Keratinocyte (primary cell): ENCODE measurements at regions not wholly inside any gene's neighbourhood (a gene's known extent, or its start where the extent isn't known, plus 50 kb on each side); places are given as distances from the start of the nearest gene placed in this dataset.

ENCODE experiments used
- DNase-seq: peaks from one replicate; pipeline ENCODE4 v3.0.0-alpha.2; 2011; ENCODE audit warnings: low read depth, missing footprints, low spot score
- FAIRE-seq: peaks from 2 replicates; lab custom pipeline; 2011; peaks lifted over from hg19 to GRCh38; lab: Jason Lieb, UNC
- H2AFZ ChIP-seq: 2 replicates; pipeline ENCODE4 v1.6.0; 2012; ENCODE audit warnings: low read length, control low read depth, inconsistent platforms; ENCODE audit not compliant: control insufficient read depth
- H3K27ac ChIP-seq: 2 replicates; pipeline ENCODE4 v1.5.1; 2011; ENCODE audit warnings: low read length; ENCODE audit not compliant: control insufficient read depth, insufficient read depth
- H3K27me3 ChIP-seq: 3 replicates; pipeline ENCODE4 v1.6.0; 2011; ENCODE audit warnings: low read length; ENCODE audit not compliant: control insufficient read depth, insufficient read depth; ENCODE audit errors: extremely low read depth
- H3K36me3 ChIP-seq, 2 experiments: 2 replicates in 1 of 2; 3 replicates in 1 of 2; pipeline ENCODE4 v1.5.1; 2011; ENCODE audit warnings: low read length in 2 of 2, mild to moderate bottlenecking in 1 of 2; ENCODE audit not compliant: control insufficient read depth in 2 of 2, insufficient read depth in 2 of 2; ENCODE audit errors: extremely low read depth in 1 of 2
- H3K4me1 ChIP-seq: 3 replicates; pipeline ENCODE4 v1.5.1; 2011; ENCODE audit warnings: low read length; ENCODE audit not compliant: control insufficient read depth, insufficient read depth; ENCODE audit errors: extremely low read depth
- H3K4me2 ChIP-seq: 3 replicates; pipeline ENCODE4 v1.6.0; 2011; ENCODE audit warnings: low read depth, low read length; ENCODE audit not compliant: control insufficient read depth, insufficient read depth; ENCODE audit errors: extremely low read depth
- H3K4me3 ChIP-seq, 3 experiments: fragments of 200-600 bp in 1 of 3; sonication (generic) in 1 of 3; 2 replicates in 2 of 3; 3 replicates in 1 of 3; pipeline ENCODE4 v1.5.1; 2011 to 2016; ENCODE audit warnings: low read length in 3 of 3, mild to moderate bottlenecking in 3 of 3, control low read depth in 2 of 3, inconsistent platforms in 1 of 3, low read depth in 1 of 3, mixed read lengths in 1 of 3, mixed run types in 1 of 3, moderate library complexity in 1 of 3; ENCODE audit not compliant: control insufficient read depth in 2 of 3, insufficient read depth in 2 of 3; ENCODE audit errors: extremely low read depth in 1 of 3
- H3K79me2 ChIP-seq: 2 replicates; pipeline ENCODE4 v1.6.0; 2012; ENCODE audit warnings: low read length; ENCODE audit not compliant: control insufficient read depth, insufficient read depth
- H3K9ac ChIP-seq: 3 replicates; pipeline ENCODE4 v1.6.0; 2011; ENCODE audit warnings: low read length; ENCODE audit not compliant: control insufficient read depth, insufficient read depth; ENCODE audit errors: extremely low read depth
- H3K9me1 ChIP-seq: 3 replicates; pipeline ENCODE4 v1.6.0; 2011; ENCODE audit warnings: low read length; ENCODE audit not compliant: control insufficient read depth, insufficient read depth; ENCODE audit errors: extremely low read depth
- H3K9me3 ChIP-seq: 2 replicates; pipeline ENCODE4 v1.5.1; 2012; ENCODE audit warnings: low read depth, low read length; ENCODE audit not compliant: control insufficient read depth
- H4K20me1 ChIP-seq: 3 replicates; pipeline ENCODE4 v1.6.0; 2011; ENCODE audit warnings: low read length; ENCODE audit not compliant: control insufficient read depth, insufficient read depth; ENCODE audit errors: extremely low read depth
- EZH2 ChIP-seq: IDR thresholded peaks from one replicate; pipeline ENCODE4 v1.6.1; 2012; ENCODE audit warnings: inconsistent platforms, mild to moderate bottlenecking, low read length, moderate library complexity
- dilution Hi-C: fragments of 300-500 bp; cut with MboI; formaldehyde crosslinking; loops from one replicate; pipeline ENCODE4 v1.7.0; 2020; ENCODE audit warnings: low sequenced_read_pairs; ENCODE audit not compliant: extremely low pct_ligation_motif_present
- TF ChIP-seq, protein P1 (sequence below), 3 experiments: IDR thresholded peaks in 1 of 3; conservative IDR thresholded peaks in 1 of 3; optimal IDR thresholded peaks in 1 of 3; 2 replicates in 2 of 3; 3 replicates in 1 of 3; pipeline versions ENCODE3 to v1.5.1; 2011; ENCODE audit warnings: low read length in 3 of 3, mild to moderate bottlenecking in 3 of 3, moderate library complexity in 2 of 3, control low read depth in 1 of 3, inconsistent platforms in 1 of 3; ENCODE audit not compliant: insufficient read depth in 2 of 3; ENCODE audit errors: extremely low read depth in 1 of 3

DNA sequence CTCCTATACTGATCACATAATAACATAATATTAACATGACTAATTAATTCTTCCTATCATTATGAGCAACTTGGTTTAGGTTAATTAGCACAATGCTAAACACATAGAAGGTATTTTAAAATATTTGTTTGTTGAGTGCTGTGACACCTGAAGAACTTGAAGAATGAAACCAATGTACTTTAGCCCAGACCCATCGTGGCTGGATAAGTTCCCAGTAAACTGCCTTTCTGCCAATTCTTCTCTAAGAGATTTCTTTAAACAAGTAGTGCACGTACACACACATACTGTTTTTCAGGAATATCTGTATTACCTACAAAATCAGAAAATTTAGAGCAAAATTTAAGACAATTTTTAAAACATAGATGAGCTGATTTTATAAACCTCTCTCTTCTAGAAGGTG lies 207.4 kb upstream of the SSTR1 start:
- Histone ChIP-seq H3K4me2 (no peak overlapping the region), H3K9ac (no peak overlapping the region), H3K9me1 (no peaks in the 10 kb centered on the region), H3K27me3 (no peaks in the 10 kb centered on the region), H3K36me3 (no peaks in the 10 kb centered on the region), H4K20me1 (no peaks in the 10 kb centered on the region), H3K4me3 (no peak overlapping the region), H3K79me2 (no peaks in the 10 kb centered on the region), H2AFZ (no peak overlapping the region), H3K4me1 (no peaks in the 10 kb centered on the region), H3K27ac (no peak overlapping the region), H3K9me3 (no peaks in the 10 kb centered on the region)
- TF ChIP-seq, protein P1, sequence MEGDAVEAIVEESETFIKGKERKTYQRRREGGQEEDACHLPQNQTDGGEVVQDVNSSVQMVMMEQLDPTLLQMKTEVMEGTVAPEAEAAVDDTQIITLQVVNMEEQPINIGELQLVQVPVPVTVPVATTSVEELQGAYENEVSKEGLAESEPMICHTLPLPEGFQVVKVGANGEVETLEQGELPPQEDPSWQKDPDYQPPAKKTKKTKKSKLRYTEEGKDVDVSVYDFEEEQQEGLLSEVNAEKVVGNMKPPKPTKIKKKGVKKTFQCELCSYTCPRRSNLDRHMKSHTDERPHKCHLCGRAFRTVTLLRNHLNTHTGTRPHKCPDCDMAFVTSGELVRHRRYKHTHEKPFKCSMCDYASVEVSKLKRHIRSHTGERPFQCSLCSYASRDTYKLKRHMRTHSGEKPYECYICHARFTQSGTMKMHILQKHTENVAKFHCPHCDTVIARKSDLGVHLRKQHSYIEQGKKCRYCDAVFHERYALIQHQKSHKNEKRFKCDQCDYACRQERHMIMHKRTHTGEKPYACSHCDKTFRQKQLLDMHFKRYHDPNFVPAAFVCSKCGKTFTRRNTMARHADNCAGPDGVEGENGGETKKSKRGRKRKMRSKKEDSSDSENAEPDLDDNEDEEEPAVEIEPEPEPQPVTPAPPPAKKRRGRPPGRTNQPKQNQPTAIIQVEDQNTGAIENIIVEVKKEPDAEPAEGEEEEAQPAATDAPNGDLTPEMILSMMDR (optimal IDR thresholded peaks at IDR 0.05 in 1 of 3, IDR thresholded peaks at IDR 0.05 in 1 of 3, conservative IDR thresholded peaks at IDR 0.05 in 1 of 3; ENCODE audit: extremely low read depth in 1 of 3, insufficient read depth in 2 of 3, low read length in 3 of 3), result no peak
- no peak for TF ChIP-seq EZH2
- FAIRE-seq (no peak), DNase-seq (no peak)
- dilution Hi-C loops, result no loop called here

DNA sequence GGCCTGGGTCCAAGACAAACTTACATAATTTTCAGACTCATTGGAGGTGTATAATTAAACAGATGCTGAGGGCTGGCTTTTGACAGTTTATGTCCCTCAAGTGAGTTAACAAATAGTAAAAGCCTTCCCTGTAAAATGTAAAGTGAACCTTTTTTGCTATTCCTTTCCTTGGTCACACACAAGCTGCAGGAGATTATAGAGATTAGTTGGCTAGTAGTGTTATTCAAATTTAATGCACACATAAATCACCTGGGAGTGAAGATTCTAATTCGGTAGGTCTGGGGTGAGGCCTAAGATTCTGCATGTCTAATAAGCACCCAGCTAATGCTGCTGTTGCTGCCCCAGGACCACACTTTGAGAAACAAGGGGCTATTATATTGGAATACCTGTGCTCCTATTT lies 206.2 kb upstream of the SSTR1 start:
- Histone ChIP-seq H3K27me3 (no peaks in the 10 kb centered on the region), H3K27ac (no peak overlapping the region), H3K4me2 (no peak overlapping the region), H3K9me1 (no peaks in the 10 kb centered on the region), H3K79me2 (no peaks in the 10 kb centered on the region), H2AFZ (no peak overlapping the region), H4K20me1 (no peaks in the 10 kb centered on the region), H3K9ac (no peak overlapping the region), H3K4me1 (no peaks in the 10 kb centered on the region), H3K36me3 (no peaks in the 10 kb centered on the region), H3K9me3 (no peaks in the 10 kb centered on the region), H3K4me3 (no peak overlapping the region)
- no peak for DNase-seq
- dilution Hi-C loops, result no loop called here
- no peak for TF ChIP-seq EZH2
- TF ChIP-seq, protein P1 (optimal IDR thresholded peaks at IDR 0.05 in 1 of 3, IDR thresholded peaks at IDR 0.05 in 1 of 3, conservative IDR thresholded peaks at IDR 0.05 in 1 of 3; ENCODE audit: extremely low read depth in 1 of 3, insufficient read depth in 2 of 3, low read length in 3 of 3), result no peak
- no peak for FAIRE-seq
